Adrenal gland (tissue), 9 donors: ENCODE measurements at regions not wholly inside any gene's neighbourhood (a gene's known extent, or its start where the extent isn't known, plus 50 kb on each side); places are given as distances from the start of the nearest gene placed in this dataset.
A peak's percentile ranks its signal among the peaks of the same experiment; 100 is the strongest.

ENCODE experiments used
- DNase-seq, 7 donors: peaks; one replicate each; pipeline ENCODE4 v3.0.0-alpha.2; 2019 to 2020
- H3K27ac ChIP-seq, 5 donors: fragments of 200-600 bp; sonication (generic) in 4 of 5; 1 replicate in 3 of 5; 2 replicates in 2 of 5; pipeline versions ENCODE4 v1.5.1 to v1.8.0; 2016 to 2020; ENCODE audit warnings: mild to moderate bottlenecking in 1 of 5
- H3K27me3 ChIP-seq: fragments of 200-600 bp; 2 replicates; pipeline ENCODE4 v1.8.0; 2021
- H3K36me3 ChIP-seq, 2 donors: fragments of 200-600 bp; replicated peaks in 1 of 2; 1 replicate in 1 of 2; 2 replicates in 1 of 2; pipeline versions ENCODE4 v1.5.1 to v1.8.0; 2018 to 2022
- H3K4me1 ChIP-seq, 2 donors: fragments of 200-600 bp; replicated peaks in 1 of 2; 1 replicate in 1 of 2; 2 replicates in 1 of 2; pipeline versions ENCODE4 v1.5.1 to v1.8.0; 2018 to 2021
- H3K4me3 ChIP-seq, 4 donors: fragments of 200-600 bp; sonication (generic) in 3 of 4; one replicate each; pipeline ENCODE4 v1.5.1; 2016 to 2018
- H3K9me3 ChIP-seq, 3 donors: fragments of 200-600 bp; sonication (generic) in 1 of 3; replicated peaks in 1 of 3; 1 replicate in 2 of 3; 2 replicates in 1 of 3; pipeline versions ENCODE4 v1.5.1 to v1.8.0; 2016 to 2021
- CTCF ChIP-seq, 6 experiments: fragments of 450-650 bp in 4 of 6; fragments of 200-600 bp in 2 of 6; sonication (generic) in 1 of 6; IDR thresholded peaks; 1 replicate in 5 of 6; 2 replicates in 1 of 6; pipeline versions ENCODE4 v1.5.1 to v1.8.0; 2016 to 2021; ENCODE audit warnings: antibody characterized with exemption in 6 of 6, mild to moderate bottlenecking in 2 of 6, moderate library complexity in 1 of 6
- POLR2A ChIP-seq, 2 donors: fragments of 450-650 bp; IDR thresholded peaks; one replicate each; pipeline ENCODE4 v1.6.1; 2017; ENCODE audit warnings: antibody characterized with exemption in 2 of 2, mild to moderate bottlenecking in 2 of 2, moderate library complexity in 1 of 2
- WGBS, 4 donors: extraction: QIAGEN DNeasy Blood & Tissue Kit in 2 of 4; methylation state at CpG; one replicate each; pipeline versions ENCODE4 v1.1.5 to v1.1.7; 2013 to 2017; 5-methylcytosine and 5-hydroxymethylcytosine counted together
- intact Hi-C, 2 donors: fragments of 100-400 bp; cut with DNase I; formaldehyde crosslinking; loops; one replicate each; pipeline versions ENCODE4 v1.14.1 to v1.15.0; 2022 to 2023
- donor health status: healthy with polysubstance abuse.
- donor health status: Bipolar disorder and iron deficiency.
- donor health status: DM: yes; HTN: yes; CAD: no.
- donor health status: DM: no; HTN: no; CAD: no.
- donor health status: DM: no; HTN: no; CAD: no.

GRCh38 chr14:101352567-101352966, 208.7 kb upstream of the DIO3 start:
- 85 to 97% (median 87%) methylated on average over 8 of the region's 8 CpGs for WGBS, 4 donors
- no peaks in the 10 kb centered on the region for H3K36me3 ChIP-seq
- H3K27me3 ChIP-seq = no peaks in the 10 kb centered on the region
- no peak overlapping the region for H3K27ac ChIP-seq
- no peak overlapping the region for H3K4me3 ChIP-seq
- peak in 1 of 7 donors; percentile 25 for DNase-seq
- H3K4me1 ChIP-seq = no peaks in the 10 kb centered on the region
- TF ChIP-seq CTCF (IDR thresholded peaks at IDR 0.05) (no peak), POLR2A (IDR thresholded peaks at IDR 0.05) (no peak)
- intact Hi-C loops = no loop called here
- H3K9me3 ChIP-seq = no peaks in the 10 kb centered on the region

- no peak overlapping the region for H3K27ac ChIP-seq
- H3K9me3 ChIP-seq = no peaks in the 10 kb centered on the region
- TF ChIP-seq POLR2A (IDR thresholded peaks at IDR 0.05) (no peak), CTCF (IDR thresholded peaks at IDR 0.05) (no peak)
- H3K4me3 ChIP-seq = no peak overlapping the region
- no peaks in the 10 kb centered on the region for H3K27me3 ChIP-seq
- peak in 2 of 7 donors; percentile 1 to 18 for DNase-seq
- intact Hi-C loops = no loop called here
- 66 to 83% (median 75%) methylated on average over 2 of the region's 2 CpGs for WGBS, 4 donors
- H3K36me3 ChIP-seq = no peaks in the 10 kb centered on the region
- no peaks in the 10 kb centered on the region for H3K4me1 ChIP-seq
Measured at GRCh38 chr14:101353422-101353821, 207.9 kb upstream of the DIO3 start.

GRCh38 chr14:101354726-101355125, 206.6 kb upstream of the DIO3 start:
- DNase-seq = peak in 2 of 7 donors; percentile 5 to 9
- no peak overlapping the region for H3K4me3 ChIP-seq
- H3K36me3 ChIP-seq = no peaks in the 10 kb centered on the region
- WGBS, 4 donors = 67 to 76% (median 73%) methylated on average over 2 of the region's 2 CpGs
- intact Hi-C loops = no loop called here
- no peaks in the 10 kb centered on the region for H3K9me3 ChIP-seq
- H3K27me3 ChIP-seq = no peaks in the 10 kb centered on the region
- H3K27ac ChIP-seq = no peak overlapping the region
- H3K4me1 ChIP-seq = no peaks in the 10 kb centered on the region
- TF ChIP-seq POLR2A (IDR thresholded peaks at IDR 0.05) (no peak), CTCF (IDR thresholded peaks at IDR 0.05) (no peak)

- Histone ChIP-seq H3K27ac (no peak overlapping the region), H3K9me3 (no peaks in the 10 kb centered on the region), H3K27me3 (no peaks in the 10 kb centered on the region), H3K4me1 (no peaks in the 10 kb centered on the region), H3K4me3 (no peak overlapping the region), H3K36me3 (no peaks in the 10 kb centered on the region)
- intact Hi-C loops = no loop called here
- peak in 1 of 7 donors; percentile 21 for DNase-seq
- WGBS, 4 donors = 77 to 80% (median 79%) methylated on average over 5 of the region's 5 CpGs
- no peak for TF ChIP-seq CTCF (IDR thresholded peaks at IDR 0.05)
Measured at GRCh38 chr14:101355284-101355683, 206.0 kb upstream of the DIO3 start.
